Head of caudate nucleus (tissue), 42 donors: ENCODE measurements at regions not wholly inside any gene's neighbourhood (a gene's known extent, or its start where the extent isn't known, plus 50 kb on each side); places are given as distances from the start of the nearest gene placed in this dataset.
A peak's percentile ranks its signal among the peaks of the same experiment; 100 is the strongest.

ENCODE experiments used
- DNase-seq, 42 donors: peaks; one replicate each; pipeline versions ENCODE4 v3.0.0 to v3.0.0-alpha.2; 2020 to 2021; ENCODE audit warnings: mixed read lengths in 7 of 42
- intact Hi-C: fragments of 100-400 bp; cut with DNase I; formaldehyde crosslinking; loops from one replicate; pipeline ENCODE4 v1.15.0; 2022

DNA sequence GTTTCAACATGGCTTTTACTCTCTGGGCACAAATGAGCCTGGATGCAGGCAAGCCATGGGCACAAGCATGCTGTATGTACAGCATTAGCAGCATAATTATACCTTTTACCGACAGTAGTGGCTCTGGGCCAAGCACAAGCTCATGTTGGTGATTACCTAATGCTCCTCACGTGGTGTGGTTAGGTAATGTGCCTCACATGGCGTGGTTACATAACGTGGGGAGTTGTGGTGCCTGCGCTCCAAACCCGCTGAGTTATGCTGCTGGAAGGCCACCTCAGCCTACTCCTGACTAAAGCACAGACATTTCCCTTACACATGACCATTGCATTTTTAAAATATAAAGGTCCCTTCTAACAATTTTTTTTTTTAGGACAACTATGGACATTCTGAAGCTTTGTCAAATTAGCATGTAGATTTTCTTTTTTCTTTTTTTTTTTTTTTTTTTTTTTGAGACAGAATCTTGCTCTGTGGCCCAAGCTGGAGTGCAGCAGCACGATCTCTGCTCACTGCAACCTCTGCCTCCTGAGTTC, 794.0 kb downstream of the EFNA5 start:
- intact Hi-C loops: no loop called here
- DNase-seq: no peak

GRCh38 chr5:106876298-106876622, 794.5 kb downstream of the EFNA5 start:
- intact Hi-C loops: no loop called here
- DNase-seq: no peak

DNA sequence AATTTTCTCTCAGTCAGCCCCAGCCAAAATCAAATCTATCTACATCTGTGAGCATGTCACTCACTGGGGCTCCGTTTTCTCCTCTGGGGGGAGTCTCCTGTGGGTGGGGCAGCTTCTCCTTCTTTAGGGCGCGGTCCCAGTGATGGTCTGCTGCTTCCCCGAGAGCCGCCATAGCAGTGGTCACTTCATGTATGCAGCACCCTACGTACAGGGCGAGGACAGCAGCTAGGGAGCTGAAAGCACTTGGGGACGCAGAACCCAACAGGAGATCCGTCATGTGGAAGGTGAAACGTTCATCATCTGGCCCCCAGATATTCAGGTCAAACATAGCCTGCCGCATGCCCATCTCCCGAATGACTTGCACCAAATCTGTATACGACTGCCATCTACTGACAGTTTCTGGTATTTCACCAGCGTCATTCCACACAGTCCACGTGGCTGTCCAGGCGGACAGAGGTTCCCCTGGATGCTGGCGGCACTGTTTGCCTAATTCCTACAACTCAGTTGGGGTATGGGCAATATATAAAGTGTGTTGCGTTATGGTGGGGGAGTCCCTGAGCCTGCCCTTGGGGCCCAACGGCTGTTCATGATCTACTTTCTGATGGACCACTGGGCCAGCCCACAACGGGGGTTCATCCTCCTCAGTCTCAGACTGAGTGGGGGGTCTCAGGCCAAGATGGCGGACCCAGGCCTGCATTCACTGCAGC, 795.0 kb downstream of the EFNA5 start:
- DNase-seq: peak in 22 of 42 donors; percentile 8 to 71 (median 30)
- intact Hi-C loops: no loop called here

- intact Hi-C loops: no loop called here
- DNase-seq: no peak
Measured at GRCh38 chr5:106874974-106875373, 795.8 kb downstream of the EFNA5 start.

DNA sequence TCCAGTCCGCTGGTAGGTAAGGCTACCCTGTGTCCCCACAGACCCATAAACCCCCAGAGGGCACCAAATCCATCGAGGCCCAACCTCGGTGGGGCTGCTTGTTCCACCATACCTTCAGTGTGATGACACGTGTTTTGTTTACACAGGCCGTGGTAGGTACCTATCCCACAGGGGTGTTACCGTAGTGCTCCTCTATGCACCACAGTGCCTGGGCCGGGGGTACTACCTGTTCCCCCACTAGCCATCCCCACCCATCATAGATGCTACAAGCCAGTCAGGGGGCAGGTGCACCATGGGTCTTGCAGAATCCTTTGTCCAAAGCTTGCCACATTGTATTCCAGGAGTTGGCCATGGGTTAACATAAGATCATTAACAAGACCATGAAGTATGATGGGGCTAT, 796.2 kb downstream of the EFNA5 start:
- intact Hi-C loops: no loop called here
- DNase-seq: no peak

DNA sequence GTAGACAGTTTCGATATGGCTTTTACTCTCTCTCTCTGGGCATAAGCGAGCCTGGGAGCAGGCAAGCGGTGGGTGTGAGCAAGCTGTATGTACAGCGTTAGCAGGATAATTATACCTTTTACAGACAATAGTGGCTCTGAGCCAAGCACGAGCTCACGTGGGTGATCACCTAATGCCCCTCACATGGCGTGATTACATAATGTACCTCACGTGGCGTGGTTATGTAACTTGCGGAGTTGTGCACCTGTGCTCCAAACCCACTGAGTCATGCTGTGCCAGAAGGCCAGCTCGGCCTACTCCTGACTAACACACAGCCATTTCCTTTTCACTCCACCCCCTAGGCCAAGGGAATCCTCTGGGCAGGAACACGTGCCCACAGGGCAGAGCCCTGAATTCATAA, 797.2 kb downstream of the EFNA5 start:
- DNase-seq: no peak
- intact Hi-C loops: no loop called here

- DNase-seq: no peak
- intact Hi-C loops: no loop called here
Measured at GRCh38 chr5:106865279-106865678, 805.5 kb downstream of the EFNA5 start.

DNA sequence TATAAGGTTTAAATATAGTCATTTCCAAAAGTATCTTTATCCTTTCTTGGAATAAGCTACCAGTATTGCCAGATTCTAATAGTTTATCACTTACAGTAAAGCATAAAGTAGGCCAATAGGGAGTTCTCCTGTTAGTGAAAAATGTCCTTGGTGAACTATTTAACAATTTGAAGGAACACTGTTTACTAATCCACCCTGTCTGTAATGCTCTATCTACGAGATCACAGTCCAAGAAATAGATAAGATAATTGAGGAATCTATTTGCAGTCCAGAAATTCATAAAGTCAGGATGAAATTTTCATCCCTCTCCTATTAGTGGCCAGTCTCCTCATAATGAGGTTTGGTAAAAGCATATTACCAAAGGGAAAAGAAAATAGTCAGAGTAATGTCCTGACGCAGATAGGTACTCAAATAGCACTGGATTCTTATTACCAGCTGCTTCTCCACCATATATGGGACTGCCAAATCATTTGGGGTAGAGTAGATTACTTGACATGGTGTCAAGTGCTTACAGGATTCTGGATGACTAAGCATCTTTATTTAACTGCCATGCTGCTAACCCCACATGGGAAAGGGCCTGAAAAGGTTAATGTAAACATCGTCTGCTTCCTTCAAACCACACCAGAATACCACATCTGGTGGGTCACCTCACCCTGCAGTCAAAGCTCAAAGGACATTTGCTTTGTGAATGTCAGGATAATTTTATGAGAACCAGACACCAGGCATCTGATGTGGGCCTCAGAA, 808.1 kb downstream of the EFNA5 start:
- no peak for DNase-seq

GRCh38 chr5:106860398-106861044, 810.2 kb downstream of the EFNA5 start:
- intact Hi-C loops: no loop called here

More for the DNA sequence above, 808.1 kb downstream of the EFNA5 start:
- intact Hi-C loops: no loop called here

GRCh38 chr5:106858616-106859015, 812.1 kb downstream of the EFNA5 start:
- DNase-seq: no peak
- intact Hi-C loops: no loop called here

More at GRCh38 chr5:106860398-106861044, 810.2 kb downstream of the EFNA5 start:
- no peak for DNase-seq

DNA sequence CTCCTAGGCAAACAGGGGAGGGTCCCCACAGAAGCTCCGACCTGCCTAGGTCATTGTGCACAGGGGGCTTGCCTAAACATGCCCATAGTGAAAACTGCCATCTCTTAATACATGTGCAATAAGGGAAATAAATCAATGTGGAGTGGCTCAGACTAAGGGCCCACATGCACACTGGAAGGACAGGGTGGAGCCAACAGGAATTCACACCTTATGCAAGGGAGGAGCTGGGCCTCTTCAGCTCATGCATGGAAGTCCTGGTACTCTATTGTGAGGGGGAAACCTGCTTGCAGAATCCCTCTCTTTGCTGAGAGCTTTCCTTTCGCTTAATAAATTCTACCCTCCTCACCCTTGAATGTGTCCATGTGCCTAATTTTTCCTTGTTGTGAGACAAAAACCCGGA, 815.8 kb downstream of the EFNA5 start:
- intact Hi-C loops: no loop called here
- no peak for DNase-seq

GRCh38 chr5:106854105-106854687, 816.5 kb downstream of the EFNA5 start:
- intact Hi-C loops: no loop called here
- DNase-seq: no peak

DNA sequence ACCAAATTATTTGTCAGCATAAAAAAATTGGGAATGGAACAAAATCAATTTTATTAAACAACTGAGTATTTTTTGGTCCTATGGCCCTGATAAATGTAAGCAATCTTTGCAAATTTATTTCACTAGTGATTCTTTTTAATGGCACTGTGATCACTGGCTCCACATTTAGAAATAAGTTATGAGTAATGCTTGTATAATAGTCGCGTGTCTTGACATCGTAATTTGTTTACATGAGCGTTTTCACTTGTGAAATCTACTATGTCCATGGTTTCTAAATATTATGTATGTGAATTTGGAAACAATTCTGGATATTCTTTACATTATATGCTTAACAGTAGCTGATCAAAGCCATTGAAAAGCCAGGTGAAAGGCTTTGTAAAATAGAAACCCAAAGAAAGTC, 817.5 kb downstream of the EFNA5 start:
- DNase-seq: no peak
- intact Hi-C loops: no loop called here

DNA sequence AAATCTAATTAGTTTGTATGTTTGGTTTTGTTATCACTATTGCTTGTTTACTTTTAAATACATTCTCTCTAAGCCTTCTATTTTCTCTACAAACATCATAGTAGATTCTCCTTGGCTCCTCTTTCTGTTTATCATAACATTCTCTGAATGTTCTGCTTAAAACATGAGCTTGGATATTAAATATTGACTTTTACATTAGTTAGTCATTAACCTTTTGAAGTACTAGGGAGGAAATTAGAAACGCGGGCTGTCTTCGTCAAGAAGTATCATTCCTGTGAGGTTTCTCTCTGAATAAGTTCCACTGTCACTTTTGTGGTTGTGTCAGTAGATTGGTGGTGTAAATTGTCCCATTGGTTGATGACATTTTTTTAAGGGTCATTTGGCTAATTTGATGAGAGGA, 821.5 kb downstream of the EFNA5 start:
- DNase-seq: no peak
- intact Hi-C loops: no loop called here

GRCh38 chr5:106843812-106844416, 826.8 kb downstream of the EFNA5 start:
- no peak for DNase-seq
- intact Hi-C loops: no loop called here

GRCh38 chr5:106833517-106833916, 837.2 kb downstream of the EFNA5 start:
- DNase-seq: no peak
- intact Hi-C loops: no loop called here

GRCh38 chr5:106827061-106827460, 843.7 kb downstream of the EFNA5 start:
- intact Hi-C loops: no loop called here
- no peak for DNase-seq

DNA sequence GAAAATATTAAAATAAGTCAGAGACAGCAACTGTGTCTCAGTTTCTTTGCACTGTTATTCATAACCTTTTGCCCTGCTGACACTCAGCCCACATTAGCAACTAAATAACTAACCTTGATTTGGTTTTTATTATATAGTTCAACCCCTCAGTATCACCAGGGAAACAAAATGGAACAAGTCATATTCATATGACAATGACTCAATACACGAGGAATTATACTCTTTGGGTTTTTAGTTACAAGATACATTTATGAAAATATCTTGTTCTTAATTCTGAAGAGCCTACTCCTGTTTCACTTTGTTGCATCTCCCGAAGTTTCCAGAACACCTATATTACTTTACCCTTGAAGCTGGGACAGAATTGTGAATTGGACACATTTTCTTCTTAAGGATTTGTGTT, 845.4 kb downstream of the EFNA5 start:
- intact Hi-C loops: no loop called here
- DNase-seq: no peak

GRCh38 chr5:106822851-106823250, 847.9 kb downstream of the EFNA5 start:
- no peak for DNase-seq
- intact Hi-C loops: no loop called here

GRCh38 chr5:106818552-106818951, 852.2 kb downstream of the EFNA5 start:
- intact Hi-C loops: no loop called here
- no peak for DNase-seq
